ENCODE measurements at regions not wholly inside any gene's neighbourhood (a gene's known extent, or its start where the extent isn't known, plus 50 kb on each side); places are given as distances from the start of the nearest gene placed in this dataset.

GRCh38 chr2:22579341-22579740, 805.6 kb upstream of the KLHL29 start:
- Histone ChIP-seq H3K27ac (no peak overlapping the region), H3K27me3 (no peaks in the 10 kb centered on the region), H3K9me3 (no peaks in the 10 kb centered on the region), H3K4me3 (no peak overlapping the region), H3K4me1 (ENCODE audit: insufficient read depth) (no peaks in the 10 kb centered on the region), H3K36me3 (no peaks in the 10 kb centered on the region)
- intact Hi-C loops (cut with DNase I): no loop called here
- TF ChIP-seq EP300 (IDR thresholded peaks at IDR 0.05): no peak
- no peak for TF ChIP-seq POLR2A (IDR thresholded peaks at IDR 0.05)
- TF ChIP-seq CTCF (IDR thresholded peaks at IDR 0.05): no peak
- 74 to 87% (median 85%) methylated on average over 3 of the region's 3 CpGs for WGBS, 3 donors
- DNase-seq: no peak

- no peak for TF ChIP-seq POLR2A (IDR thresholded peaks at IDR 0.05)
- TF ChIP-seq EP300 (IDR thresholded peaks at IDR 0.05): no peak
- TF ChIP-seq CTCF (IDR thresholded peaks at IDR 0.05): no peak
- 66 to 78% (median 74%) methylated on average over 3 of the region's 3 CpGs for WGBS, 3 donors
- DNase-seq: no peak
- no peaks in the 10 kb centered on the region for H3K9me3 ChIP-seq
- H3K36me3 ChIP-seq: no peaks in the 10 kb centered on the region
- intact Hi-C loops (cut with DNase I): no loop called here
- H3K27ac ChIP-seq: no peak overlapping the region
- no peaks in the 10 kb centered on the region for H3K27me3 ChIP-seq
- no peak overlapping the region for H3K4me3 ChIP-seq
- no peaks in the 10 kb centered on the region for H3K4me1 ChIP-seq (ENCODE audit: insufficient read depth)
Measured at GRCh38 chr2:22582107-22582506, 802.9 kb upstream of the KLHL29 start.

- H3K4me3 ChIP-seq: no peak overlapping the region
- no peak for DNase-seq
- 59 to 77% (median 71%) methylated on average over 5 of the region's 5 CpGs for WGBS, 3 donors
Measured at GRCh38 chr2:22596306-22596705, 788.7 kb upstream of the KLHL29 start.

GRCh38 chr2:22600156-22600555, 784.8 kb upstream of the KLHL29 start:
- H3K27ac ChIP-seq: no peak overlapping the region
- H3K9me3 ChIP-seq: no peaks in the 10 kb centered on the region
- intact Hi-C loops (cut with DNase I): no loop called here
- DNase-seq: no peak
- 47 to 57% (median 55%) methylated on average over 2 of the region's 2 CpGs for WGBS, 3 donors
- H3K27me3 ChIP-seq: no peaks in the 10 kb centered on the region
- no peaks in the 10 kb centered on the region for H3K36me3 ChIP-seq
- TF ChIP-seq POLR2A (IDR thresholded peaks at IDR 0.05): no peak
- TF ChIP-seq CTCF (IDR thresholded peaks at IDR 0.05): no peak
- TF ChIP-seq EP300 (IDR thresholded peaks at IDR 0.05): no peak
- H3K4me1 ChIP-seq (ENCODE audit: insufficient read depth): no peaks in the 10 kb centered on the region
- H3K4me3 ChIP-seq: no peak overlapping the region

More at GRCh38 chr2:22596306-22596705, 788.7 kb upstream of the KLHL29 start:
- no peak for TF ChIP-seq POLR2A (IDR thresholded peaks at IDR 0.05)
- no peak for TF ChIP-seq CTCF (IDR thresholded peaks at IDR 0.05)
- TF ChIP-seq EP300 (IDR thresholded peaks at IDR 0.05): no peak
- intact Hi-C loops (cut with DNase I): no loop called here
- no peak overlapping the region for H3K27ac ChIP-seq
- no peaks in the 10 kb centered on the region for H3K27me3 ChIP-seq
- no peaks in the 10 kb centered on the region for H3K4me1 ChIP-seq (ENCODE audit: insufficient read depth)
- no peaks in the 10 kb centered on the region for H3K9me3 ChIP-seq
- no peaks in the 10 kb centered on the region for H3K36me3 ChIP-seq

GRCh38 chr2:22600999-22601398, 784.0 kb upstream of the KLHL29 start:
- Histone ChIP-seq H3K36me3 (no peaks in the 10 kb centered on the region), H3K27ac (no peak overlapping the region), H3K4me1 (ENCODE audit: insufficient read depth) (no peaks in the 10 kb centered on the region), H3K9me3 (no peaks in the 10 kb centered on the region), H3K4me3 (no peak overlapping the region), H3K27me3 (no peaks in the 10 kb centered on the region)
- 43 to 74% (median 68%) methylated on average over 1 of the region's 1 CpG for WGBS, 3 donors
- intact Hi-C loops (cut with DNase I): no loop called here
- no peak for DNase-seq
- no peak for TF ChIP-seq EP300 (IDR thresholded peaks at IDR 0.05)
- no peak for TF ChIP-seq POLR2A (IDR thresholded peaks at IDR 0.05)
- TF ChIP-seq CTCF (IDR thresholded peaks at IDR 0.05): no peak

Data from ovary (tissue), 7 donors.